ENCODE measurements at regions not wholly inside any gene's neighbourhood (a gene's known extent, or its start where the extent isn't known, plus 50 kb on each side); places are given as distances from the start of the nearest gene placed in this dataset.
A peak's percentile ranks its signal among the peaks of the same experiment; 100 is the strongest.

DNA sequence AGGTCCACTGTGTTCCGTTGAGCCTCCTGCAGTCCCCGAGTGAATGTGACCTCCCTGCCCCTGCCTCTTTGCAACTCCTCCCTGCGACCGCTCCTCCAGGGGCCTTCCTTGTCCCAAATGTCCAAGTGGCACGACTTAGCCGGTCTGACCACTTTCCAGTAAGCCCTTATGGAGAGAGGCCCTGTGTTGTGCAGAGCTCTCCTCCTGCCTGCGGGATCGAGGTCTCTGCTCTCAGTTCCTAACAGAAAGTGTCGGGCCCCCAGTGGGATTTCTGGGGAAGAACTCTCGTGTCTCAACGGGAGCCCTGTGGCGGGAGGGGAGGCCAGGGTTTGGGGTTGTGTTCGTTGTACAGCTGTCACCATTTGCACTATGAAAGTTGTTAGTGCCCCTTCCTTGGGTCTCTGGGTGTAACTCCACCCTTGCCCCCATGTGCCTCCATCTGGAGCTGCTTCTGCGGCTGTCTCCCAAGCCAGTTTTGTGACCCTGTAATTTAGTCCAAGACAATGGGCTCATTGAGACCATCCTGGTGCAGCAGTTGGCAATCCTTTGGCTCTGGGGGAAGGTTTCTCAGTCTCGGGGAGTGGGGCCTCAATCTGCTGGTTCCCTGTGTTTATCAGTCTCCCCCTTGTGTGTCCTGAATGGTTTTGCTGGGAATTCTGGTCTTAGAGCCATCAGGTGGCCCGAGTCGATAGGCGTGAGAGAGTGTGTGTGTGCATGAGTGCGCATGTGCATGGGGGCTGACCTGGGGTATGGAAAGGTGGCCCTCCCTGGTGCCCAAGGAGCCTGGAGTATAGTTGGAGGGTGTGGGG is 234.5 kb downstream of the SEC14L1 start:
- ChIA-PET POLR2A (interaction anchor here (0.6 to 3.1 kb wide), 17 partner anchors 8 to 539 kb away, joined by 3 to 54 read pairs (median 3); no protein-coding TSS in a partner anchor), CTCF (interaction anchor here (1.0 to 5.0 kb wide), 15 partner anchors 11 to 72 kb away, joined by 3 to 59 read pairs (median 8); no protein-coding TSS in a partner anchor)
- no peaks in the 10 kb centered on the region for H3K9me3 Mint-ChIP-seq (ENCODE audit: insufficient read depth)
- ATAC-seq (no peak), DNase-seq (peak; percentile 46)
- no peaks in the 10 kb centered on the region for H3K27me3 Mint-ChIP-seq (ENCODE audit: low read depth)
- H3K36me3 Mint-ChIP-seq (ENCODE audit: low read depth) = peaks cover 39% of the 10 kb centered on the region
- H3K27ac Mint-ChIP-seq = peak overlapping the region; percentile 93
- H3K4me1 Mint-ChIP-seq (ENCODE audit: low read depth) = peaks cover 75% of the 10 kb centered on the region
- peak overlapping the region; percentile 95 for H3K4me3 Mint-ChIP-seq

DNA sequence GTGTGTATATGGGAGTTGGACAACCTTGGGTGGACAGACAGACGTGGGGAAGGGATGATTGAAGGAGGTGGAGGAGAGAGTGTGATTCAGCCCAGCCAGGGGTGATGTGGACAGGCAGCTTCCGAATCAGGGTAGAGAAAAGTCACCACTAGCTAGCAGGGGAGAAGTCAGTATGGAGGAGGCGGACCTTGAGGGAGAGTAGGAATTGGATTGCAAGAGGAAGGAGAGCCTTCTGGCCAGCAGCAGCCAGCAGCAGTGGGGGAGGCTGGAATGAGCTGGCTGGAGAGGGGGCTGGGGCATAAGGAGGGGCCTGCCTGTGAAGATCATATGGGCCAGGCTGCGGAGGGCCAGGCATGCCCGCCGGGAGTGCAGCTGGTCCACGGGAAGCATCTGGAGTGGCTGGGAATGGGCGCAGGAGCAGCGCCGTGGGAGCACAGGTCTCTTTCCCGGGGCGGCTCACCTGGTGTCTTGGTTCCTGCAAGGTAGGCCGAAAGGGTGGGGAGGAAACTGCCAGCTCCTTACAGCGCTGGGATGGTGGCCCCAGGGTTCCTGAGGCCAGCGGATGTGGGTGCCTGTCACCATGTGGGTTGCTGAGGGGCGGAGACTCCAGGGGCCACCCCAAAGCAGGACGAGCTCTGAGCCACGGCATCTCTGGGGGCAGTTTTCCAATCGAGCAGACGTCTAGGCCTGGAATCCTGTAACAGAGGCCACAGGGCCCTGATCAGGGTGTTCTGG is 235.3 kb downstream of the SEC14L1 start:
- Mint-ChIP-seq H3K27ac (peak overlapping the region; percentile 93), H3K4me1 (ENCODE audit: low read depth) (peaks cover 77% of the 10 kb centered on the region), H3K36me3 (ENCODE audit: low read depth) (peaks cover 42% of the 10 kb centered on the region), H3K4me3 (peak overlapping the region; percentile 95), H3K9me3 (ENCODE audit: insufficient read depth) (no peaks in the 10 kb centered on the region), H3K27me3 (ENCODE audit: low read depth) (no peaks in the 10 kb centered on the region)
- ChIA-PET CTCF (interaction anchor here (0.6 to 5.0 kb wide), 16 partner anchors 11 to 108 kb away, joined by 3 to 59 read pairs (median 8); no protein-coding TSS in a partner anchor), POLR2A (interaction anchor here (0.6 to 3.1 kb wide), 15 partner anchors 14 to 86 kb away, joined by 3 to 54 read pairs (median 4); no protein-coding TSS in a partner anchor)
- DNase-seq = peak; percentile 89
- ATAC-seq = peak; percentile 50

DNA sequence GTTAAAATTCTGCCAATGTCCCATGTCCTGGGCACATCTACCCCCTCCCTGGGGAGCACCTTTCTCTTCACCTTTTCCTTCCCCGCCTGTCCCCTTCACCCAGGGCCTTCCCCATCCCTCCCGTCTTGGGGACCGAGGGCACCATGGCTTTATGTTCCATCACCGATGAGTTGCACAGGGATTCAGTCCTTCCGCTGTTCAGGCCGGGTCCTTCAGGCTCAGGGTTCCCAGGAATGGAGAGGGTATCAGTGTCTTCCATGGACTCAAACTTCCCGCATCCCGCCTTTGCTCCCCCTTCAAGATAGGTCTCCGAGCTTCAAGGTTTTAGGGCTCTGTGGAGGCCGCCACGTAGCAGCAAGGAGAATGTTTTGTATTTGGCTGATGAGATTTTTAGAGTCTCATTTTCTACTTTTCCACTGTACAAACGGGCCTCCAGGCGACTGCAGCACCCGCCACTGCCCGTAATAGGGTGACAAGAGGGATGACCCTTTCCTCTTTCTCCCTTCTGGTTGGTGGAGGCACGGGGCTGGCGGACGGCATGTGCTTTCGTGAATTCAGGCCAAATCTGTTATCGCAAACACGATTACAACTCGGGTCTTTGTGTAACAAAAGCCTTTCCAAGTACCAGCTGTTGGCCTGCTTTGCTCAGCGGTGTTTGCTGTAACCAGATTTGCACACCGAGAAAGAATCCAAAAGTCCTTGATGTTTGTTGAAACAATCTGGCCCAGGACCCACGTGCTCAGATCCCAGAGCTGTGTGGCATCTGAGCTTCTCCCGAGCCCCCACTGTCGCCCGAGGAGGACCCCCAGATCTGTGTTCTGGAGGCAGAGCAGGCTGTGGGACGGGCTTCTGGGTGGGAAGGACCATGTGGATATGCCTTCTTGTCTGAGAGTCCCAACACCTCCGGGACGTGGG is 236.3 kb downstream of the SEC14L1 start:
- ATAC-seq (no peak), DNase-seq (no peak)
- POLR2A ChIA-PET = interaction anchor here (0.8 to 3.1 kb wide), 14 partner anchors 10 to 85 kb away, joined by 3 to 54 read pairs (median 4); no protein-coding TSS in a partner anchor
- Mint-ChIP-seq H3K9me3 (ENCODE audit: insufficient read depth) (no peaks in the 10 kb centered on the region), H3K27me3 (ENCODE audit: low read depth) (no peaks in the 10 kb centered on the region), H3K4me3 (peak overlapping the region; percentile 95), H3K4me1 (ENCODE audit: low read depth) (peaks cover 77% of the 10 kb centered on the region), H3K27ac (peak overlapping the region; percentile 93), H3K36me3 (ENCODE audit: low read depth) (peaks cover 44% of the 10 kb centered on the region)
- CTCF ChIA-PET = interaction anchor here (0.8 to 5.0 kb wide), 13 partner anchors 10 to 109 kb away, joined by 3 to 59 read pairs (median 7); no protein-coding TSS in a partner anchor

DNA sequence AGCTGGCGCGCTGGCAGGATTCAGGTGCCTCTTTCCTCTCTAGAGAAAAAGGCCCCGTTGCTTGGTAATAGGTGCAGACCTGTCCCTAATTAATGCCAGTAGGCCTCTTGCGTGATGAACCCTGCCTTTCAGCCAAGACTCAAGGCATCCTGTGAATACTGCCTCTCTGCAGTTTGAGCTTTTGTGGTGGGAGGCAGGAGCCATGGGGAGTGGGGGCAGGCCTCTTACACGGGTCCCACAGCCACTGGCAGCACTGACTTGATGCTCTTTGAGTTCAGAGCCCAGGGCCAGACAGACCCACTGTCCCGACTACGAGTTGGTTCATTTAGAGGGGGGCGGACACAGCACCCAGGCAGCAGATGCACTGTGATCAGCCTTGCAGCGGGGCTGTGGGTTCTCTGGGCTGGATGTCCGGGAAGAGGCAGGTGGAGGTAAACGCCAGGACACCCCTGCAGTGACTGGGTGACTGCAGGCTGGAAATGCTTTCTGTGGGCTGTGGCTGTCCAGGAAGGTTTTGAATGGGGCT is 237.0 kb downstream of the SEC14L1 start:
- H3K27ac Mint-ChIP-seq = peak overlapping the region; percentile 7
- CTCF ChIA-PET = interaction anchor here (0.8 to 4.4 kb wide), 5 partner anchors 13 to 63 kb away, joined by 3 to 57 read pairs (median 4); no protein-coding TSS in a partner anchor
- no peak for DNase-seq
- ATAC-seq = no peak
- peaks cover 78% of the 10 kb centered on the region for H3K4me1 Mint-ChIP-seq (ENCODE audit: low read depth)
- H3K36me3 Mint-ChIP-seq (ENCODE audit: low read depth) = peaks cover 46% of the 10 kb centered on the region
- no peaks in the 10 kb centered on the region for H3K27me3 Mint-ChIP-seq (ENCODE audit: low read depth)
- peak overlapping the region; percentile 95 for H3K4me3 Mint-ChIP-seq
- H3K9me3 Mint-ChIP-seq (ENCODE audit: insufficient read depth) = no peaks in the 10 kb centered on the region
- POLR2A ChIA-PET = interaction anchor here (0.7 to 1.5 kb wide), 5 partner anchors 9 to 42 kb away, joined by 3 to 5 read pairs (median 4); no protein-coding TSS in a partner anchor

DNA sequence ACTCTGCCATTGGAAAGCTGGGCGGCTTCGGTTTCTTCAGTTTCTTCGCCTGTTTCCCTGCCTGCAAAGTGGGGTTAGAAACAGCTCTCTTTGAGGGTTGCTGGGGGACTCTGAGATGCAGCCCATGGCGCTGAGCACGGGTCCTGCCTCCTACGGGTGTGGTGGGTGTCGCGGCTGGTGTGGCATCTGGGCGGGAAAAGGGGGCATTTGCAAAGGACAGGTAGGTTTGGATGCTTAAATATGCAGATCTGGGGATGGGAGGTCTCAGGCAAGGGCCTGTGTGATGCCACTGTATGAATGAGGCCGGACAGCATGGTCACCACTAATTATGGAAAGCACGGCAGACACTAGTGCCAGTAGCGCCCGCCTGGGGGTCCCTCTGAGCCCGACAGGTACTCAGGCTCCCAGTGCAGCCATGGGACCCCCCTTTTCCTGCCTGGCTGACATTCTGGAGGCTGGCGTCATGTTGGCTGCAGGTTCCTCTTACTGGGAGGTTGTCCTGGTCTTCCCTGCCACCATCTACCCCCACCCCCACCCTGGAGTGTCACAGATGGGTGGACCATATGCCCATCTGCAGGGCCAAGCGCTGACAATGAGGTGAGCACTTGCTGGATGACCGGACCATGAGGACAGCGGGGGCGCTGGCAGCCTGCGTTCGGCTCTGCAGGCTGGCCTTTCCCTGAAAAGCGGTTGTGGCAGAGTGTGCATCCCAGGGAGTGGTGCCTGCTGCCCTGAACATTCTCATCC is 237.7 kb downstream of the SEC14L1 start:
- POLR2A ChIA-PET = interaction anchor here (0.7 to 1.5 kb wide), 4 partner anchors 8 to 25 kb away, joined by 3 to 5 read pairs (median 4); no protein-coding TSS in a partner anchor
- no peaks in the 10 kb centered on the region for H3K27me3 Mint-ChIP-seq (ENCODE audit: low read depth)
- H3K36me3 Mint-ChIP-seq (ENCODE audit: low read depth) = peaks cover 52% of the 10 kb centered on the region
- H3K27ac Mint-ChIP-seq = peak overlapping the region; percentile 7
- DNase-seq = no peak
- no peak for ATAC-seq
- no peaks in the 10 kb centered on the region for H3K9me3 Mint-ChIP-seq (ENCODE audit: insufficient read depth)
- peaks cover 85% of the 10 kb centered on the region for H3K4me1 Mint-ChIP-seq (ENCODE audit: low read depth)
- CTCF ChIA-PET = interaction anchor here (1.5 to 4.4 kb wide), 2 partner anchors 21 to 62 kb away, joined by 3 to 51 read pairs; no protein-coding TSS in a partner anchor
- H3K4me3 Mint-ChIP-seq = peak overlapping the region; percentile 95

DNA sequence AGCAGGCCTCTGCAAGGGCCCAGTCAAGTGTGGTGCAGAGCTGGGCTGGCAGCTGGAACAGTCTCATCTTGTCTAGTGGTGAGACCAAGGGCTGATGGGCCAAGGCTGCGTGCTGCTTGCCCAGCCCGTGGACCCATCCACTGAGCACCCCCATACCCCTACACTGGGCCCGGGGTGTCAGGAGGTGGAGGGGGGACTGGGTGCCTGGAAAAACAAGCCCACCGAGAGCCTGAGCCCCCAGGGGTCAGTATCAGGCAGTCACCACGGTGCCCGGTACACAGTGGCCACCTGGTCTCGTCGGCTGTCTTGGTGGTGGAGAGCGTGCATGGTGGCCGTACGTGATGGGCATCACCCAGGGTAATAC is 238.3 kb downstream of the SEC14L1 start:
- H3K36me3 Mint-ChIP-seq (ENCODE audit: low read depth) = peaks cover 57% of the 10 kb centered on the region
- no peaks in the 10 kb centered on the region for H3K27me3 Mint-ChIP-seq (ENCODE audit: low read depth)
- no peak overlapping the region for H3K4me3 Mint-ChIP-seq
- no peaks in the 10 kb centered on the region for H3K9me3 Mint-ChIP-seq (ENCODE audit: insufficient read depth)
- ChIA-PET CTCF (no interaction called here), POLR2A (no interaction called here)
- peak overlapping the region; percentile 9 for H3K27ac Mint-ChIP-seq
- ATAC-seq = no peak
- peaks cover 90% of the 10 kb centered on the region for H3K4me1 Mint-ChIP-seq (ENCODE audit: low read depth)
- no peak for DNase-seq

DNA sequence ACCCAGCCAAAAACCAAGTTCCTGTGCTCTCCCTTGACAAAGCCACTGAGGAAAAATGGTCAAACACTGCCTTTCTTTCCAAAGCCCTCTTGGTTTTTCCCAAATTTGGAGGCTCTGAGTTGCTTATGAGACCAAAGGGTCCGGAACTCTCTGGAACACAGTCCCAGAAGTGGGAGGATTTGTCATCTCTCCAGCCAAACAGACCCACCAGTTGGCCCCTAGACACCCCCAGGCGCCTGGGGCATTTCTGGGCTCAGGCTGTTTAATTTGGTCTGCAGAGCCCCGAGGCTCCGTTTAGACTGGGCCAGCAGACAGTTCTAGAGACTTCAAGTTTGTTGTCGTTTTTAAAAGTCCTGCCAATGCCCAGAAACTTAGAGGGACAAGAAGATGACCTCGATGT is 239.1 kb downstream of the SEC14L1 start:
- no peak overlapping the region for H3K27ac Mint-ChIP-seq
- H3K27me3 Mint-ChIP-seq (ENCODE audit: low read depth) = no peaks in the 10 kb centered on the region
- ATAC-seq = no peak
- CTCF ChIA-PET = no interaction called here
- H3K4me1 Mint-ChIP-seq (ENCODE audit: low read depth) = peaks cover 98% of the 10 kb centered on the region
- H3K36me3 Mint-ChIP-seq (ENCODE audit: low read depth) = peaks cover 57% of the 10 kb centered on the region
- POLR2A ChIA-PET = no interaction called here
- H3K9me3 Mint-ChIP-seq (ENCODE audit: insufficient read depth) = no peaks in the 10 kb centered on the region
- DNase-seq = no peak
- H3K4me3 Mint-ChIP-seq = no peak overlapping the region

DNA sequence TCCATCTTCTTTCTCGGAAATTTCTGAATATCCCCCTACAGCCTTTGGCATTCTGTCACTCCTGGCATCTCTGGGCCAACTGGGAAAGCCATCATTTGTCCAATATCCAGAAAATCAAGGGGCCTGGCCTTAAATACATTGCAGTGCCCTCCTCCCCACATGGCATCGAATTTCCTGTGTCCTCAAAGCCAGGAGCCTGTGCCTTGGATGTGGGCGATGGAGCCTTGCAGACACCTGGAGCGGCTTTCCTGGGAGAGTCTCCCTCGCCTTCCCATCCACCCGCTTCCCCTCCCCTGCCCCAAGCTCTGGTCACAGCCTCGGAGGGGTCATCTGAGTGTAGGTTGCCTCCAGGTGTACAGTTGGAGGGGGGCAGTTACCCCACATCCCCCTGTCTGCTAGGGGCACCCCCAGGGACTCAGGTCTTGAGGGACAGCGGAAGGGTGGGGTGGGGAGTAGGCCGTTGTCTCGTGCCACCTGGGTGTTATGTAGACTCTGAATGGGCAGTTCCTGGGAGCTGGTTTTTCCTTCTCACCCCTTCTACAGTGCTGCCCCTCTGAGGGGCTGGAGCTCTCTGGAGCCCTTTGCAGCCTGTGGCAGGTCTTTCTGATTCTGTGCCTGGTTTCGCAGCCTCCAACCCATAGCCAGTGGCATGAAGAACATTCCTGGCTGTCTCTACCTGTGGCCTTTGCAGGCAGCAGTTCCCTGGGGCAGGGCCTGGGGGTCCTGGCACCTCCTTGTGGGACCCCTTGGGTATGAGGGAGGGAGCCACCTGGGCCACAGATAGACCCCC is 239.8 kb downstream of the SEC14L1 start:
- Mint-ChIP-seq H3K4me3 (no peak overlapping the region), H3K27me3 (ENCODE audit: low read depth) (no peaks in the 10 kb centered on the region), H3K27ac (no peak overlapping the region), H3K4me1 (ENCODE audit: low read depth) (peaks cover 94% of the 10 kb centered on the region), H3K36me3 (ENCODE audit: low read depth) (peaks cover 52% of the 10 kb centered on the region), H3K9me3 (ENCODE audit: insufficient read depth) (no peaks in the 10 kb centered on the region)
- no peak for DNase-seq
- CTCF ChIA-PET = interaction anchor here (2.9 to 3.4 kb wide), 4 partner anchors 20 to 49 kb away, joined by 12 to 29 read pairs (median 18); no protein-coding TSS in a partner anchor
- POLR2A ChIA-PET = no interaction called here
- ATAC-seq = no peak

DNA sequence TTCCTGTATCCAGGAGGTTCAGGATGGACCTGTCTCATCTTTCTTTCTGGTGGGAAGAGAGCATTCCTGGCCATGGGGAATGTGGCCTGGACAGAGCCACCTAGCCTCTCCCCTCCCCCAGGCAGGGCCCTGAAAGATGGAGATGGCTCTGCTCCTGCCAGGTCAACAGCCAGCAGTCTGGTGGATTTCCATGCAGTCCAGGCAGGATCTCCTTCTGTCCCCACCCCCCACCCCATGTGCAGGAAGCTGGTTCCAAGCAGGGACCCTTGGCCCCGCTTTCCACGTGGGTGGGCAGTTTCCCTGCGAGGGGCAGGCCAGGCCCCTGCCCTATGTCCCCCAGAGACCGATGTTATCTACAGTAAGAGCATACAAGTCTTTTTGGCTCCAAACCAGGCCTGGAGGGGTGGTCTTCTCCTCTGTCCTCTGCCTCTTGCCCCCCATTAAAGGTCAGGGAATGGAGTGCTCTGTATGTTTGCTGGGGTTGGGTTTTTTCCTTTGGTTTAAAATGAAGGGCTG is 240.5 kb downstream of the SEC14L1 start:
- Mint-ChIP-seq H3K9me3 (ENCODE audit: insufficient read depth) (no peaks in the 10 kb centered on the region), H3K27ac (peak overlapping the region; percentile 91), H3K36me3 (ENCODE audit: low read depth) (peaks cover 47% of the 10 kb centered on the region), H3K27me3 (ENCODE audit: low read depth) (no peaks in the 10 kb centered on the region), H3K4me3 (peak overlapping the region; percentile 76), H3K4me1 (ENCODE audit: low read depth) (peaks cover 94% of the 10 kb centered on the region)
- CTCF ChIA-PET = interaction anchor here (1.0 to 3.4 kb wide), 12 partner anchors 19 to 113 kb away, joined by 3 to 29 read pairs (median 6); no protein-coding TSS in a partner anchor
- POLR2A ChIA-PET = interaction anchor here (0.6 to 1.4 kb wide), 4 partner anchors 23 to 747 kb away, joined by 3 to 5 read pairs (median 4); no protein-coding TSS in a partner anchor
- ATAC-seq = no peak
- DNase-seq = no peak

Data from activated CD8-positive, alpha-beta T cell treated with anti-CD3 and anti-CD28 coated beads, Interleukin-2, amount 10 ng/mL, durations not matched to agents 7 days and 5 days (primary cell).